SK-N-MC (cell line): ENCODE measurements at regions not wholly inside any gene's neighbourhood (a gene's known extent, or its start where the extent isn't known, plus 50 kb on each side); places are given as distances from the start of the nearest gene placed in this dataset.

Experiments
- EZH2 ChIP-seq: fragments of 200-600 bp; sonication (generic); IDR thresholded peaks from one replicate; pipeline ENCODE4 v1.6.1; 2017; ENCODE audit warnings: antibody characterized with exemption
- FOXP2 ChIP-seq: optimal IDR thresholded peaks from 2 replicates; pipeline ENCODE3; 2011; ENCODE audit warnings: mild to moderate bottlenecking, moderate library complexity; ENCODE audit not compliant: insufficient read depth; ENCODE audit errors: extremely low read length, control extremely low read depth
- POLR2AphosphoS5 ChIP-seq: IDR thresholded peaks from 2 replicates; pipeline ENCODE4 v1.6.1; 2012; ENCODE audit warnings: mild to moderate bottlenecking, low read depth, low read length, borderline replicate concordance

- TF ChIP-seq EZH2 (no peak), POLR2AphosphoS5 (no peak), FOXP2 (no peak)
Observed at GRCh38 chr16:72480911-72481310, 309.0 kb upstream of the PMFBP1 start.
